Pancreas (tissue), 10 donors: ENCODE measurements at regions not wholly inside any gene's neighbourhood (a gene's known extent, or its start where the extent isn't known, plus 50 kb on each side); places are given as distances from the start of the nearest gene placed in this dataset.

ENCODE experiments used
- ATAC-seq, 4 donors: fragments of 200-7000 bp; cut with Tn5 transposase; one replicate each; pipeline versions ENCODE4 v1.8.0 to v1.9.1; 2020; ENCODE audit warnings: mild to moderate bottlenecking in 4 of 4, moderate library complexity in 4 of 4
- DNase-seq, 6 donors: peaks; one replicate each; pipeline ENCODE4 v3.0.0-alpha.2; 2020
- FAIRE-seq: peaks from 2 replicates; lab custom pipeline; 2012; peaks lifted over from hg19 to GRCh38; lab: Jason Lieb, UNC
- H3K27ac ChIP-seq, 4 donors: fragments of 200-600 bp; sonication (generic); 1 replicate in 3 of 4; 2 replicates in 1 of 4; pipeline versions ENCODE4 v1.5.0 to v1.8.0; 2020
- H3K27me3 ChIP-seq, 4 donors: fragments of 200-600 bp; one replicate each; pipeline ENCODE4 v1.8.0; 2021
- H3K36me3 ChIP-seq, 3 donors: fragments of 200-600 bp; sonication (generic) in 1 of 3; one replicate each; pipeline versions ENCODE4 v1.5.0 to v1.8.0; 2020 to 2021
- H3K4me1 ChIP-seq, 3 donors: fragments of 200-600 bp; one replicate each; pipeline ENCODE4 v1.8.0; 2021
- H3K4me3 ChIP-seq, 4 donors: fragments of 200-600 bp; sonication (generic) in 2 of 4; one replicate each; pipeline versions ENCODE4 v1.5.0 to v1.8.0; 2020 to 2021
- H3K9me3 ChIP-seq, 4 donors: fragments of 200-600 bp; one replicate each; pipeline ENCODE4 v1.8.0; 2021
- CTCF ChIP-seq, 4 donors: fragments of 200-600 bp; sonication (generic) in 3 of 4; IDR thresholded peaks; one replicate each; pipeline versions ENCODE4 v1.5.0 to v1.8.0; 2021; ENCODE audit warnings: antibody characterized with exemption in 4 of 4
- WGBS, 2 donors: extraction: QIAGEN DNeasy Blood & Tissue Kit; methylation state at CpG; one replicate each; pipeline ENCODE4 v1.1.7; 2013; 5-methylcytosine and 5-hydroxymethylcytosine counted together
- intact Hi-C, 3 donors: fragments of 100-400 bp; cut with DNase I; formaldehyde crosslinking; loops; one replicate each; pipeline versions ENCODE4 v1.11.1 to v1.14.2; 2022
- donor health status: healthy with polysubstance abuse.
- donor health status: DM: no; HTN: no; CAD: no; lungs with moderate emphysema.
- donor health status: DM: no; HTN: no; CAD: no.
- donor health status: control.
- donor health status: control.
- donor health status: Bipolar disorder and iron deficiency.
- donor health status: DM: yes; HTN: yes; CAD: no.
- donor health status: DM: no; HTN: no; CAD: no.
- donor health status: DM: no; HTN: no; CAD: no.
- donor health status: DM: yes; HTN: yes; CAD: no.

- peaks cover 0 to 3% (median 0%) of the 10 kb centered on the region in 4 donors for H3K27me3 ChIP-seq
- TF ChIP-seq CTCF (IDR thresholded peaks at IDR 0.05) = no peak
- FAIRE-seq = no peak
- no peaks in the 10 kb centered on the region for H3K4me1 ChIP-seq
- no peak overlapping the region for H3K4me3 ChIP-seq
- intact Hi-C loops = no loop called here
- H3K36me3 ChIP-seq = no peaks in the 10 kb centered on the region
- WGBS, 2 donors = 84 to 89% methylated on average over 4 of the region's 4 CpGs
- H3K27ac ChIP-seq = no peak overlapping the region
- no peaks in the 10 kb centered on the region for H3K9me3 ChIP-seq
- no peak for ATAC-seq
- no peak for DNase-seq
Measured at GRCh38 chr16:59263955-59264354, 529.8 kb upstream of the GOT2 start.

GRCh38 chr16:59260892-59261291, 526.8 kb upstream of the GOT2 start:
- Histone ChIP-seq H3K27me3 (peaks cover 0 to 3% (median 0%) of the 10 kb centered on the region in 4 donors), H3K9me3 (no peaks in the 10 kb centered on the region), H3K27ac (no peak overlapping the region), H3K4me1 (no peaks in the 10 kb centered on the region), H3K4me3 (no peak overlapping the region), H3K36me3 (no peaks in the 10 kb centered on the region)
- TF ChIP-seq CTCF (IDR thresholded peaks at IDR 0.05) = no peak
- 37 to 47% methylated on average over 4 of the region's 4 CpGs for WGBS, 2 donors
- no peak for FAIRE-seq
- DNase-seq = no peak
- intact Hi-C loops = no loop called here
- no peak for ATAC-seq

- Histone ChIP-seq H3K27ac (no peak overlapping the region), H3K4me1 (no peaks in the 10 kb centered on the region), H3K4me3 (no peak overlapping the region), H3K36me3 (no peaks in the 10 kb centered on the region), H3K9me3 (no peaks in the 10 kb centered on the region), H3K27me3 (peaks cover 0 to 3% (median 0%) of the 10 kb centered on the region in 4 donors)
- TF ChIP-seq CTCF (IDR thresholded peaks at IDR 0.05) = no peak
- intact Hi-C loops = no loop called here
- DNase-seq = no peak
- no peak for FAIRE-seq
- no peak for ATAC-seq
Measured at GRCh38 chr16:59259950-59260319, 525.8 kb upstream of the GOT2 start.

GRCh38 chr16:59259074-59259949, 525.2 kb upstream of the GOT2 start:
- TF ChIP-seq CTCF (IDR thresholded peaks at IDR 0.05) = no peak
- no peaks in the 10 kb centered on the region for H3K36me3 ChIP-seq
- 49 to 59% methylated on average over 18 of the region's 18 CpGs for WGBS, 2 donors
- DNase-seq (no peak), FAIRE-seq (no peak), ATAC-seq (no peak)
- H3K9me3 ChIP-seq = no peaks in the 10 kb centered on the region
- H3K4me1 ChIP-seq = no peaks in the 10 kb centered on the region
- H3K27me3 ChIP-seq = peaks cover 0 to 3% (median 0%) of the 10 kb centered on the region in 4 donors
- intact Hi-C loops = no loop called here
- H3K27ac ChIP-seq = no peak overlapping the region
- no peak overlapping the region for H3K4me3 ChIP-seq

- Histone ChIP-seq H3K9me3 (no peaks in the 10 kb centered on the region), H3K27ac (no peak overlapping the region), H3K27me3 (no peaks in the 10 kb centered on the region), H3K4me3 (no peak overlapping the region), H3K4me1 (no peaks in the 10 kb centered on the region), H3K36me3 (no peaks in the 10 kb centered on the region)
- TF ChIP-seq CTCF (IDR thresholded peaks at IDR 0.05) = no peak
- DNase-seq = no peak
- intact Hi-C loops = no loop called here
- no peak for FAIRE-seq
- WGBS, 2 donors = 53 to 67% methylated on average over 3 of the region's 3 CpGs
- ATAC-seq = no peak
Measured at GRCh38 chr16:59252317-59252716, 518.2 kb upstream of the GOT2 start.
